ENCODE measurements at regions not wholly inside any gene's neighbourhood (a gene's known extent, or its start where the extent isn't known, plus 50 kb on each side); places are given as distances from the start of the nearest gene placed in this dataset.

DNA sequence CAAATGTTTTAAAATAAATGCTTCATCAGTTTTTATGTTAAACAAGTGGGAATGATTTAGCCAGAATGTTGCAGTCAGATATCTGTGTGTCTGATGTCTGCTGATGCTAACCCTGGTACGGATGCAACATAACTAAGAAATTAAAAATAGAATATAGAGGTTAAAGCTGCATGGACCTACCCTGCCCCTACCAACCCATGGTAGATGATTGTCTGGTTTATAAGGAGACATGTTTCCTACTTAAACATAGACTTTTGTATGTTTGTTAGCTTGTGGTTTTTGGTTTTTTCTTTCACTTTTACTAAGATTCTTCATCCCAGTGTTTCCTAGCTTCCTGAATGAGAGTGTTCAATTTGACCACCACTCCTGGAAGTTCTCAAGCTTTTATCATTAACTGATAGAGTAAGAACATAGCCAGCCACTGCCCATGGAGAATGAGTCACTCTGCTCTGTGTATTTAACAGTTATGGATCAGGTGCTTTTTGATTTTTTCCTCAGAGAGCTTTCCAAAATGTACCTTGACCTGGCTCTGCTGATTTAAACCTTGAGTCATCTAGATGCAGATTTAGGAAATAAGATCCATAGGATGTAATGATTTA, 70.7 kb upstream of the VEPH1 start:
- no peak for DNase-seq

DNA sequence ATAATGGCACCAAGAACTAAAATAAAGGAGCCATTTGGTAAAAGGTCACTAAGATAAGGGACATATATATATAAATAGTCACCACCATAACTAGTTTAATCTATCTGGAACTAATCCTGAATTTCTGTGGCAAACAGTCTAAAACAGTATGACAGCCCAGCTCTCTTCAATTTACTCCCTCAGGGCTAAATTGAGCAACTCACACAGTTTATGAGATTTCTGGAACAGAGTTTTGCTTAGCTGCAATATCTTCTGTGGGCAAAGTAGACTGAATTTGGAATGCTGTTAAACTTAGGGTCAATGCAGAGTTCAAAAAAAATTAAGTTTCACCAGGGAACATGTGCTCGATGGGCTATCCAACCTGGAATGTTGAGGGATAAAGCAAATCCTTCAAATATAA, 70.1 kb upstream of the VEPH1 start:
- DNase-seq, result no peak

DNA sequence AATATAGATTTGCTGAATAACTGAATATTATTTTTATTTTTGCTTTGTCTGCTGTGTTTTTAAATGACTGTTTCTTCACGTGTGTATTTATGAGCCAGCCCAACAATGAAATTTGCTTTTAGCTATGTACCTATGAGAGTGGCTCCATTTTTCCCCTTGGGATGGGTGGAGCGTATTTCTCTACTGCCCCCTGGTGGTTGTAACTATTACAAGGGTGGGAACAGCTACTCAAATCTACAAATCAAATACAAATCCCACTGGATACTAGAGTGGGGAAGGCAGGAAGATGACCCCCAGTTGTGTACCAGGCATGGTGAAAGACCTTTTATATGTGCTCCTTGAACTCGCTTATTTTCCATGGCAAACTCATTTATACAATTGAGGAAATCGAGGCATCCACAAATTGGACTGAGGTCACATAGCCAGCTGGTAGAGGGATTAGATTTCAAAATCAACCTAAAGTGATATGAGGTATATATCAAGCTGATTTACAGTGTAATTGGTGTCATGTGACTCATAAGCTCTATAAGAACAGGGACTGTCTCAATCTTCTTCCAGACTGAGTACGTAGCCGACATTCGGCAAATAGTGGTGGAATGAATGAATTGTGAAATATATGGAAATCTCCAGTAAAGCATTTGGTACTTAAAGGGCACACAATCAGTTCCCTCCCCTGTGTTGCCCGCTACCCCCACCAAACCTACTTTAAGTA, 69.5 kb upstream of the VEPH1 start:
- DNase-seq, result no peak

DNA sequence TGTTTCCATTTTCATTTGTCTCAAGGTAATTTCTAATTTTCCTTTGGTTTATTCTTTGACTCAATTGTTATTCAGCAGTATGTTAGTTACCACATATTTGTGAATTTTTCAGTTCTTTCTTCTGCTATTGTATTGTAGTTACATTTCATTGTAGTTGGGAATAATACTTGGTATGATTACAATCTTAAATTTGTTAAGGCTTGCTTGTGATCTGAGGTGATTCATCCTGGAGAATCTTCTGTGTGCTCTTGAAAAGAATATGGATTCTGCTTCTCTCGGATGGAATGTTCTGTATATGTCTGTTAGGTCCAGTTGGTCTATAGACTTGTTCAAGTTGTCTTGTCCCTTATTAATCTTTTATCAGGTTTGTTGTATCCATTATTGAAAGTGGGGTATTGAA, 63.4 kb upstream of the VEPH1 start:
- no peak for DNase-seq

DNA sequence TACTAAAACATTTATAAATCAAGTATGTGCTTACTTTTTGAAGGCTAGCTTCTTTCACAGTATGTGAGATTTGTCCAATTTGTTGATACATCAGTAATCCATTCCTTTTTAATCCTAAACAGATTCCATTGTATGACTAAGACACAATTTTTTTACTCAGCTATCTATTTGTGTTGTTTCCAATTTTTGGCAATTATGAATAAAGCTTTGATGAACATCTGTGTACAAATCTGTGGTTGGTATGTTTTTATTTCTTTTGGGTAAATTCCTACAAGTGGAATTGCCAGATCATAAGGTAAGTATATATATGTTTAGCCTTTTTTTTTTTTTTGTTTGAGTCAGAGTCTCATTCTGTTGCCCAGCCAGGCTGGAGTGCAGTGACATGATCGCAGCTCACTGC, 56.2 kb upstream of the VEPH1 start:
- DNase-seq, result no peak

Data from activated naive CD4-positive, alpha-beta T cell treated with anti-CD3 and anti-CD28 coated beads, Interleukin-2, amount 50 U/mL, for 16 hours (primary cell).